22Rv1 (cell line): ENCODE measurements at regions not wholly inside any gene's neighbourhood (a gene's known extent, or its start where the extent isn't known, plus 50 kb on each side); places are given as distances from the start of the nearest gene placed in this dataset.
"Not testable (repeated sequence)": the region's sequence is repeated elsewhere in the genome, so short reads cannot be mapped to it uniquely, and the experiment has no call there.

Experiments
- H3K27ac ChIP-seq: fragments of 450-650 bp; 2 replicates; pipeline ENCODE4 v1.5.1; 2017
- CTCF ChIP-seq: fragments of 450-650 bp; IDR thresholded peaks from 2 replicates; pipeline ENCODE4 v1.5.1; 2017; ENCODE audit warnings: mild to moderate bottlenecking
- ZFX ChIP-seq: fragments of 450-650 bp; IDR thresholded peaks from 2 replicates; pipeline ENCODE4 v1.6.1; 2017; ENCODE audit warnings: antibody characterized with exemption, borderline replicate concordance

GRCh38 chr16:79892278-79892677 is 291.7 kb upstream of the MAF start:
- H3K27ac ChIP-seq = no peak overlapping the region
- TF ChIP-seq CTCF (no peak), ZFX (no peak)

GRCh38 chr16:79891458-79891857 is 290.9 kb upstream of the MAF start:
- no peak overlapping the region for H3K27ac ChIP-seq
- TF ChIP-seq ZFX (no peak), CTCF (no peak)

- TF ChIP-seq CTCF = no peak
- no peak for TF ChIP-seq ZFX
- H3K27ac ChIP-seq = peak overlapping the region; percentile 67
Observed at GRCh38 chr16:79887541-79888540, 287.3 kb upstream of the MAF start.

- H3K27ac ChIP-seq = no peak overlapping the region
- TF ChIP-seq CTCF = no peak
- TF ChIP-seq ZFX = no peak
Observed at GRCh38 chr16:79885320-79885719, 284.8 kb upstream of the MAF start.

GRCh38 chr16:79883494-79883893 is 283.0 kb upstream of the MAF start:
- peak overlapping the region; percentile 9 for H3K27ac ChIP-seq
- TF ChIP-seq CTCF (no peak), ZFX (no peak)

GRCh38 chr16:79882340-79883005 is 281.9 kb upstream of the MAF start:
- no peak overlapping the region for H3K27ac ChIP-seq
- TF ChIP-seq CTCF (no peak), ZFX (no peak)

GRCh38 chr16:79881107-79881506 is 280.6 kb upstream of the MAF start:
- not testable (repeated sequence) for H3K27ac ChIP-seq
